ENCODE measurements at regions not wholly inside any gene's neighbourhood (a gene's known extent, or its start where the extent isn't known, plus 50 kb on each side); places are given as distances from the start of the nearest gene placed in this dataset.

GRCh38 chr6:154611241-154611640 is 100.8 kb upstream of the CNKSR3 start:
- TF ChIP-seq POLR2A (IDR thresholded peaks at IDR 0.05; ENCODE audit: low read depth, low read length) (no peak), EZH2 (IDR thresholded peaks at IDR 0.05; ENCODE audit: borderline replicate concordance, low read depth, low read length, severe bottlenecking) (no peak), POLR2AphosphoS5 (IDR thresholded peaks at IDR 0.05; ENCODE audit: insufficient read depth, low read depth, low read length) (no peak), JUN (IDR thresholded peaks at IDR 0.05; ENCODE audit: borderline replicate concordance, insufficient read depth, insufficient read length, low read depth) (no peak), FOS (IDR thresholded peaks at IDR 0.05; ENCODE audit: borderline replicate concordance, insufficient read depth, low read length) (no peak), GATA2 (IDR thresholded peaks at IDR 0.05; ENCODE audit: insufficient read depth, insufficient read length, low read depth, low read length) (no peak), MYC (IDR thresholded peaks at IDR 0.05; ENCODE audit: low read depth, low read length) (no peak)
- TF ChIP-seq, protein P1, sequence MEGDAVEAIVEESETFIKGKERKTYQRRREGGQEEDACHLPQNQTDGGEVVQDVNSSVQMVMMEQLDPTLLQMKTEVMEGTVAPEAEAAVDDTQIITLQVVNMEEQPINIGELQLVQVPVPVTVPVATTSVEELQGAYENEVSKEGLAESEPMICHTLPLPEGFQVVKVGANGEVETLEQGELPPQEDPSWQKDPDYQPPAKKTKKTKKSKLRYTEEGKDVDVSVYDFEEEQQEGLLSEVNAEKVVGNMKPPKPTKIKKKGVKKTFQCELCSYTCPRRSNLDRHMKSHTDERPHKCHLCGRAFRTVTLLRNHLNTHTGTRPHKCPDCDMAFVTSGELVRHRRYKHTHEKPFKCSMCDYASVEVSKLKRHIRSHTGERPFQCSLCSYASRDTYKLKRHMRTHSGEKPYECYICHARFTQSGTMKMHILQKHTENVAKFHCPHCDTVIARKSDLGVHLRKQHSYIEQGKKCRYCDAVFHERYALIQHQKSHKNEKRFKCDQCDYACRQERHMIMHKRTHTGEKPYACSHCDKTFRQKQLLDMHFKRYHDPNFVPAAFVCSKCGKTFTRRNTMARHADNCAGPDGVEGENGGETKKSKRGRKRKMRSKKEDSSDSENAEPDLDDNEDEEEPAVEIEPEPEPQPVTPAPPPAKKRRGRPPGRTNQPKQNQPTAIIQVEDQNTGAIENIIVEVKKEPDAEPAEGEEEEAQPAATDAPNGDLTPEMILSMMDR (IDR thresholded peaks at IDR 0.05; ENCODE audit: extremely low read depth in 1 of 2, insufficient read depth in 1 of 2, low read depth in 1 of 2, low read length in 2 of 2) = no peak
- TF ChIP-seq, protein P2, sequence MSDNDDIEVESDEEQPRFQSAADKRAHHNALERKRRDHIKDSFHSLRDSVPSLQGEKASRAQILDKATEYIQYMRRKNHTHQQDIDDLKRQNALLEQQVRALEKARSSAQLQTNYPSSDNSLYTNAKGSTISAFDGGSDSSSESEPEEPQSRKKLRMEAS (IDR thresholded peaks at IDR 0.05; ENCODE audit: insufficient read depth, insufficient read length) = no peak

Data from endothelial cell of umbilical vein (primary cell).